ENCODE measurements at regions not wholly inside any gene's neighbourhood (a gene's known extent, or its start where the extent isn't known, plus 50 kb on each side); places are given as distances from the start of the nearest gene placed in this dataset.

DNA sequence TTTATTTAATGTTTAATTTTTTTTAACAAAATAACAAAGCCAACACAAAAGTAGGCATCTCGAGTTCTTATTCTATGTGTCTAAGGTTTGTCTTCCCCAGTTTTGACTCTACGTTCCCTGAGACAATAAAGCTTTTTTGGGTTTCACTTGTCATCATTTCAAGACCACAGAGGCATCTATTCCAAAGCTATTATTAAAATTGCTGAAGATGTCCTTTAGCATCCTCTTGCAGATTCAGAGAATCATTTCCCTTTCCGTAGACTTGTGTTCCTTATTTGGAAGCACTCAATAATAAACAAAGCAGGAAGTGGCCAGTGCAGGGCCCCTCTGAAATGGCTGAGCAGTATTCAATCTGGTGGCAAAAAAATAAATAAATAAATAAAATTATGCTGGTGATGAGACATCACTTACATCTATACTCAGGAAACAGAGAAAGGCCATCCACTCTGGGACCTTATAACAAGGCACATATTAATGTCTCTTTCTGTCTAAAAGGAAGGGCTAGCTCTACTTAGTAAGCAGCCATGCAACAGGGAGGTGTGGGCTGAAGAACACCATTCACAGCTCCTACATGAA lies 362.3 kb downstream of the WDR72 start:
- FAIRE-seq, result no peak

DNA sequence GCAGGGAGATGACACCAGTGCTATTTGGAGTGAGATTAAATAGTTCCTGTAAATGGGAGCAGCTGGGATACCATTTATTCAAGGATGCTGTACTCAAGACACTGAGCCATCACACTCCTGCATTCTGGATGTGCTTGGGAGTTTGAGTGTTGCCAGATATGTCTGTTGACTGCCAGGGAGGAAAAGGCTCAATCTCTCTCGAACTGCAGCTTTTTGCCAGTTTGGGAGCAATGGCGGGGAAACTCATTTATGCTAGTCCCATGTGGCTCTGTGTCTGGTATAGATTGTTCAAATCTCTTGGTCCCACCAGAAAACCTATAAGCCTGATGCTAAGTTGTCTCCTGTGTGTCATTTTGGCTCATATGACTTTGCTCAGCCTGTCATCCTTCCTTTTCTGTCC lies 363.6 kb downstream of the WDR72 start:
- FAIRE-seq, result no peak

DNA sequence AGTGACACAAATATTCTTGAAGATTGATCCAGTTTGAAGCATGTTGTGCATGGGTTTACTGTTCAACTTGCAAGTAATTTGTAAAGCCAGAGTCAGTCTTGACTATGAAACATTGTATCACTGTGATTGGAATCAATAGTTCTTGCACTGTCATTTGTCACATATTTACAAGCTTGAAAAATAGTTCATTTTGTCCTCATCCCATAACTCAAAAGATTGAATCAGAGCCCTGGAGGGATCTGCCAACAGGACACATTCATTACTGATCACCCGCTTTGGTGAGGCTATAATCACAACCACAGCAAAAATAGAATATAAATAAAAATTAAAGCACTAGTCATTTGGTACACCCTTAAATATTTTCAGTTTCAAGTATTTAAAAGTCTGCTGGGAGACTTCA lies 368.9 kb downstream of the WDR72 start:
- no peak for FAIRE-seq

- FAIRE-seq, result no peak
Measured at GRCh38 chr15:53389271-53390037, 370.0 kb downstream of the WDR72 start.

DNA sequence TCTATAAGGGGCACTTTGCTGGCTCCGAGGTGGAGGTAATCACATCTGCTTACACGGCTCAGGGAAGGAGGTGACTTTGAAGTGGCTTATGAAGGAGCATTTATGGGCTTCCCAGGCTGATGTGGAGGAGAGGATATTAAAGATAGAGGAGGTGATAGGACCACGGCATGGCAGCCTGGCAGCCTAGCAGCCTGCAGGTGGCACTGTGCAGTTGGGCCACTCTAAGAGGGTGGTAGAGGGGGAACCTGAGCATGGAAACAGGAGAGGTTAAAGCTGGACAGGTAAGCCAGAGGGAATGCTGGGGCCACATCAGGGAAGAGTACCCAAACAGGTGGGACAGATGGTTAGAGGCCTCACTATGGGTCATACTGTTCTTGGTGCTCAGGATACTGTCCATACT lies 375.0 kb downstream of the WDR72 start:
- no peak for FAIRE-seq

DNA sequence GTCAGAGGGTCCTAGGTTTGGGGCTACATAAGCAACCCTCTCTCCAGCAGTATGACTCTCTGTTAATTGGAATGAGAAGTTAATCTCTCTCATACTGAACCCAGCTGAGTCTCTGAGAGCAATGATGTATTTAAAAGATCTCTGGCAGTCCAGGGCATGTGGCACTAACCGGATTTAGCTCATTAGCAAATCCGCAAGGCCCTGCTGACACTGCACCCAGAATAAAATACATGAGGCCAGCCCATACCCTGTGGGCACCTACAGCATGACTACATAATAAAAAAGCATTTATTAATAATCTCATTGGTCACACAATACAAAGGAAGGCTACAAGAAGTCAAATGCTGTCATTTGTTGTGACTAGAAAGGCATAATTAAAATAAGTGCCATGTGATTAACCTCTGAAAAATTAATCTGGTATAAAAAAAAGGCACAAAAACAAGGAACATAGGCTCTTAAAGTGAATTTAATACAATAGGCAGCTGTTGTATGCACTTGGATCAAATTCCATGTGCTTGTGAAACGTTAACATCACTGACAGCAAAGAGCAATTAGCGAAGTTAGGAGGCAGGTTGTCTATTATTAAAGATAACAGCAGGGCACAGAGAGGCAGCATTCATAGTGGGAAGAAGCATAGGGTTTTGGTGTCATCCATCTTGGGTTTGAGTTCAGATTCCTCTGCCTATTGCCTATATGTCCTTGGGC lies 381.2 kb downstream of the WDR72 start:
- no peak for FAIRE-seq

GRCh38 chr15:53367740-53368139 lies 391.7 kb downstream of the WDR72 start:
- no peak for FAIRE-seq

GRCh38 chr15:53360881-53361280 lies 398.6 kb downstream of the WDR72 start:
- FAIRE-seq, result no peak

- no peak for FAIRE-seq
Measured at GRCh38 chr15:53359038-53359437, 400.4 kb downstream of the WDR72 start.

DNA sequence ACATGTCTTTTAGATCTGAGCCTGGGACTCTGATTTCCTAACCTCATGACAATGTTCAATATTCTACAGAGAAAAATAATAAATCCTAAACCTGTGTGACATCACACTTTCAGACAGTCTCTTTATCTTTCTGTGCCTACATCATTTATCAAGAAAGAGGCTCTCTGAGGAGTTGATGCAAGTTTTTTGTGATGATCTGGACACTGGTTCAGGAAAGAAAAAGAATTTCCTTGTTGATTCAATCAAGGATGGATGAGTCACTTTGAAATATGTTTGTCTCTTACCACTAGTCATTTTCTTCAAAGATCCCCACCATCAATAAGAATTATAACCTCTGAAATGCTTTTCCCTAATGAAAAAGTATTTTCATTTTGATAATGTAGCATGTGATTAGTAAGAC lies 404.6 kb downstream of the WDR72 start:
- no peak for FAIRE-seq

GRCh38 chr15:53351373-53351772 lies 408.1 kb downstream of the WDR72 start:
- FAIRE-seq, result no peak

DNA sequence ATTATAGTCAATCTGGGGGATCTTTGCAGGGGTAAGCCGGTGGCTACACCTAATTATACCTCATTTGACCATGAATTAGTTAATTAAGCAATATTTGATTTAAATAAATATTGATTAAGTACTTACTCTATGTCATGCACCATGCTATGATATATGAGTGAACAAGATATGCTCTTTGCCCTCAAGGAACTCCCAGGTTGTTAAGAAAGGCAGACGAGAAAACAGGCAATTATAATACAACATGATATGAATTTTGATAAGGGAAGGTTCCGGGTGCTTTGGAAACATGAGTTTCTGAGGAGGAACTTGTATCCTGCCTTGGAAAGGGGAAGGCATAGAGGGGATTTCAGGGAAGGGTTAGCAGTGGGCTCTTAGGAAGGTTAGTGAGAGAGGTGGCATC lies 412.9 kb downstream of the WDR72 start:
- no peak for FAIRE-seq

- no peak for FAIRE-seq
Measured at GRCh38 chr15:53331328-53332190, 427.9 kb downstream of the WDR72 start.

DNA sequence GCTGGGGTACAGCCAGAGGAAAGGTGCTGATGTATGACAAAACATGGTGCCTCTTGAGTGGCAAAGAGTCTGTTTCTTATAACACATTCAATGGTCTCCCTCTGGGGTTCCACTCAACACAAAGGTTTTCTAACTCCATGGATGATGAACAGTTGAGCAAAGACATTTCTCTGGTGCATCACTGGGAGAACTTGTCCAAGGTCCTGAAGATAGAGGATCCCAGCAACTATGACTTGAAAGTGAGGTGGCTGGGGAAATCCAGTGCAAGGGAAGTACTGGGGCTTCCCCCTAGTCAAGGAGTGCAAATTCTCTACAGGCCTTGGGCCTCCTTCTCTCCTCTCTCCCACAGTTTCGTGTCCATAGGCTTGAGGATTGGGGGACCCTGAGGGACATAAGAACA lies 431.1 kb downstream of the WDR72 start:
- no peak for FAIRE-seq

DNA sequence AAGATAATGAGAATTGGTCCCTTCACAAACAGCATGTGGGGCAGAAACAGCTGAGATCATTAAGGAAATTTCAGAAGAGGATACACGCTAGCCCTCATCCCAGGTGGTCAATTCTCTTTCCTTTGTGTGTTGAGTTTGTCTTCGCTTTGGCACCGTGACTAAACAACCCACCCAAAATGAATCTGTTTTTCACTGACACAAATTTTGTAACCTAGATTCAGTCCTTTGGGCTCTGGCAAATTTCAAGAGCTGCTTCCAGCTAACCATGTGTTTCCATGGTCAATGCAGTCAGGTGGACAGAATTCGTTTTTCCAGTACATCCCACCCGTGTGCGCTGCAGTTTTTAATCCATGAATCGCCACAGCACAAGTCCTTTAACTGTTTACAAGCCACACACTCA lies 435.4 kb downstream of the WDR72 start:
- no peak for FAIRE-seq

DNA sequence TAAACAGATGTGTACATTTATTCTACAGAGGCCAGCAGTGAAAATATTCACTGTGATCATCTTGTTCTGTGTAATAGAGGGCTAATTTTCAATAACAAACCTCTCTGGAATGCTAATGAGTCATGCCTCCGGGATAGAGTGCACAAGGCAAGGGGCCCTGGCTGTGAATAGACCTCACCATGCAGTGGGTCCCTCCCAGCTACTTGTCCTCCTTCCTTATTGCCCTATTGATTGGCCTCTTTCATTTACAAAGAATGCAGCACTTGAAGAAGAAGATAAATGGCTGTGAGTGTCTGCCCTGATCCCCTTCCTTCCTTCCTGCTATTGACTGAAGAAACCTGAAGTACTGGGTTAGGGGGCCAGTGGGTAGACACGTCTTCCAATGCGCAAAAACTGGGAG lies 436.3 kb downstream of the WDR72 start:
- FAIRE-seq, result no peak

DNA sequence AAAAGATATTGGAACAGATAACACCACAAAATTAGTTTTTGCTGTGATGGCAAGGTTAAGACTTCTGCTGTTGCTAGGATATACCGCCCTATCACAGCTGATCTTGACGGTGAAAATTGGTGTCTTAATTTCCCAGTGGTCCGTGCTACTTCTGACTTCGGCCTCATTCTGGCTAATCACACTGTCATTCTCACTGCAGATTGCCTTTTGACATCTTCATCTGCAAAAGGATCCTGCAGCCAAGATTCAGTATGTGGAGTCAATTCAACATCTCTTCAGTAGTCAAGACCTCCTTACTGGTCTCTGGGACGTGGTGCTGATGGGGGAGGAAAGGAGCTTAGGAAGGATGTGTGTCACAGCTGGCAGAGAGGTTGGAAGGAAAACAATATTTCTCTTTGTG lies 438.6 kb downstream of the WDR72 start:
- FAIRE-seq, result no peak

DNA sequence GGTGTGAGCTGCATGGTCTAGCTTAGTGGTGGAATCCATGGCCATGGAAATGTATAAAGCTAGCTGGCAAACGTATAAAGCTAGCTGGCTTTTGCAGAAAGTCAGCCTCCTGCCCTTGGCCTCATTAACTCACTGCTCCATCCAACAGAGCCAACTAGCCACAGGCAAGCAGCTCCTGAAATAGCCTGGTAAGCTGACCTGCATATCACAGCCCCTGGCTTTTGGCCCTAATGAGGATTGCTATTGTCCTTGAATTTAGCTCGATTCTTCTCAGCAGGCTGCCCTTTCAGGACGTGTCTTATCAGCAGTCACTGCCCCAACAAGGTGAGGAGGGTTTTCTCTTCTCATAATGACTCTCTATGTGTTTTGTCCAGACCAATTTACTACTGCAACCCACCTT lies 446.8 kb downstream of the WDR72 start:
- no peak for FAIRE-seq

DNA sequence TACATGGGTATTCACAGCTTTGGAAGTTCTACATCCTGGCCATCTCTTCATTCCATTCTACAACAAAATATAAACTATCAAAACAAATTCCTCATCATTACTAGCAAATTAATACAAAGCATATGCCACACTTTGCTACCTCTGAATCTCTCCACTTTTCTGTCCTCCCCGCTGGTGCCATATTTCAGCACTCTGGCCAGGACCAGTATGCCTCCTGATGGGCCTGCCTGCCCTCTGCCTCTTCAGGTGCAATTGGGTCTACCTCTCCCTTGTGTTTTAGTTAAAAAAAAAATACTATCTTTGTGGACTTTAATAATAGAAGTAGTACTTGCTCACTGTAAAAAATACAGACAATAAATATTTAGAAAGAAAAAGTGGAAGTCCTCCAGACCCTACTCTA lies 448.8 kb downstream of the WDR72 start:
- no peak for FAIRE-seq

DNA sequence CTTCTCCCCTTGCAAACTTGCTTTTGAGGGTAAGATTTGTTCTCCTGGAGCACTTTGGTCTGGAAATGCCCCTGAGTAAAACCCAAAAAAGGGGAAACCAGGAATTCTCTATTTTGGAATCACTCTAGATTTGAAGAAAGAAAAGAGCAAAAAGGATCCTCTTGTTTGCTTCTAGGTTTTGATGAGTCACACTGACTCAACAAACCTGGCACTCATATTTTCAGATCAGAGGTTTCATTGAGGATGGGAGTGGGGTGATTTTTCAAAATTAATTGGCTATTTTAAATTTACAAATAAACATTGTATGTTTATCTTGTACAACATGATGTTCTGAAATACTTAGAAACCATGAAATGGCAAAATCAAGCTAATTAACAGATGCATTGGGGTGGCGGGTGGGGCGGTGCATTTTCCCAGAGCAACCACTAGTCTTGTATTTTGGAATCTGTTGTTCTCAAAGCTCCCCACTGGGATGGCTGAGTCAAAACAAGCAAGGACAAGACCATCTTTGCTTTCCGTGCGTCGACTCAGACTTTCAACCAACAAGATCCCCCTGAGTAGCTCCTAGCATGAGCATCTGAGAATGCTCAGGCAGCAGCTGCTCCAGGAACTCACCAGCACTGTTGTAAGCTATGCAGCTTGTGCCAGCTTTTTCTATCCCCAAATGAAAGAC lies 451.4 kb downstream of the WDR72 start:
- FAIRE-seq, result no peak

GRCh38 chr15:53305554-53305953 lies 453.9 kb downstream of the WDR72 start:
- FAIRE-seq, result no peak

GRCh38 chr15:53305101-53305500 lies 454.4 kb downstream of the WDR72 start:
- FAIRE-seq, result no peak

GRCh38 chr15:53297828-53298227 lies 461.6 kb downstream of the WDR72 start:
- no peak for FAIRE-seq
